GM23338 (cell line): ENCODE measurements at regions not wholly inside any gene's neighbourhood (a gene's known extent, or its start where the extent isn't known, plus 50 kb on each side); places are given as distances from the start of the nearest gene placed in this dataset.

ENCODE experiments used
- ATAC-seq: fragments of 200-7000 bp; cut with Tn5 transposase; 3 replicates; pipeline ENCODE4 v1.9.1; 2020
- DNase-seq: peaks from one replicate; pipeline ENCODE4 v3.0.0-alpha.2; 2015; ENCODE audit warnings: low spot score
- H2AFZ ChIP-seq: fragments of 200-600 bp; sonication (generic); 2 replicates; pipeline ENCODE4 v1.8.0; 2016; ENCODE audit warnings: antibody characterized with exemption, mild to moderate bottlenecking, moderate library complexity
- H3F3A ChIP-seq: fragments of 200-600 bp; sonication (generic); replicated peaks from 2 replicates; pipeline ENCODE4 v1.8.0; 2017; ENCODE audit warnings: antibody characterized with exemption, mixed run types, low read depth
- H3K27ac ChIP-seq: fragments of 200-600 bp; sonication (generic); 2 replicates; pipeline ENCODE4 v1.6.1; 2016; ENCODE audit warnings: low read depth
- H3K27me3 ChIP-seq: fragments of 200-600 bp; sonication (generic); 2 replicates; pipeline ENCODE4 v1.8.0; 2016; ENCODE audit warnings: mild to moderate bottlenecking, mixed run types, moderate library complexity; ENCODE audit not compliant: insufficient read depth
- H3K36me3 ChIP-seq: fragments of 200-600 bp; sonication (generic); 2 replicates; pipeline ENCODE4 v1.8.0; 2016; ENCODE audit warnings: mild to moderate bottlenecking; ENCODE audit not compliant: insufficient read depth
- H3K4me1 ChIP-seq: fragments of 200-600 bp; sonication (generic); 2 replicates; pipeline ENCODE4 v1.8.0; 2016; ENCODE audit warnings: mild to moderate bottlenecking, moderate library complexity; ENCODE audit not compliant: insufficient read depth
- H3K4me2 ChIP-seq: fragments of 200-600 bp; sonication (generic); 2 replicates; pipeline ENCODE4 v1.7.1; 2017; ENCODE audit warnings: mixed run types
- H3K4me3 ChIP-seq: fragments of 200-600 bp; sonication (generic); 2 replicates; pipeline ENCODE4 v1.6.1; 2016; ENCODE audit warnings: mixed run types
- H3K79me2 ChIP-seq: fragments of 200-600 bp; sonication (generic); replicated peaks from 2 replicates; pipeline ENCODE4 v1.8.0; 2017; ENCODE audit warnings: mild to moderate bottlenecking; ENCODE audit not compliant: insufficient read depth
- H3K9me2 ChIP-seq: fragments of 200-600 bp; sonication (generic); 2 replicates; pipeline ENCODE4 v1.8.0; 2017; ENCODE audit not compliant: insufficient read depth
- H4K20me1 ChIP-seq: fragments of 200-600 bp; sonication (generic); replicated peaks from 2 replicates; pipeline ENCODE4 v1.8.0; 2017; ENCODE audit warnings: mild to moderate bottlenecking; ENCODE audit not compliant: insufficient read depth
- H3K27ac Mint-ChIP-seq: 2 replicates; pipeline ENCODE4 v1.8.0; 2020; ENCODE audit warnings: inconsistent platforms, mild to moderate bottlenecking, moderate library complexity, mixed read lengths
- H3K27me3 Mint-ChIP-seq: 3 replicates; pipeline ENCODE4 v1.8.0; 2022; ENCODE audit warnings: low read depth, mild to moderate bottlenecking, moderate library complexity, mixed read lengths, inconsistent platforms; ENCODE audit not compliant: insufficient read depth, poor library complexity
- H3K36me3 Mint-ChIP-seq: 3 replicates; pipeline ENCODE4 v1.8.0; 2021; ENCODE audit warnings: low read depth, mild to moderate bottlenecking, inconsistent platforms, moderate library complexity, mixed read lengths
- H3K4me1 Mint-ChIP-seq: 3 replicates; pipeline ENCODE4 v1.8.0; 2020; ENCODE audit warnings: mild to moderate bottlenecking, inconsistent platforms, mixed read lengths
- H3K4me3 Mint-ChIP-seq: 3 replicates; pipeline ENCODE4 v1.8.0; 2021; ENCODE audit warnings: moderate library complexity, mild to moderate bottlenecking, inconsistent platforms, mixed read lengths
- H3K9me3 Mint-ChIP-seq: 3 replicates; pipeline ENCODE4 v1.8.0; 2020; ENCODE audit warnings: moderate library complexity, mild to moderate bottlenecking, inconsistent platforms, mixed read lengths
- CREB1 ChIP-seq: fragments of 250-450 bp; sonication (Bioruptor Pico); IDR thresholded peaks from 2 replicates; pipeline ENCODE4 v1.5.0; 2020; ENCODE audit warnings: low read depth, mild to moderate bottlenecking, moderate library complexity
- CTCF ChIP-seq, 2 experiments: fragments of 200-600 bp in 1 of 2; sonication (generic) in 1 of 2; conservative IDR thresholded peaks; 2 replicates each; pipeline versions ENCODE4 v1.5.1 to v1.6.1; 2016 to 2017; ENCODE audit warnings: antibody characterized with exemption in 2 of 2, low read depth in 2 of 2, mild to moderate bottlenecking in 2 of 2, moderate library complexity in 1 of 2
- ETS1 ChIP-seq: IDR thresholded peaks from 2 replicates; pipeline ENCODE4 v1.6.1; 2016; ENCODE audit warnings: antibody characterized with exemption
- EZH2 ChIP-seq: fragments of 200-600 bp; sonication (generic); IDR thresholded peaks from one replicate; pipeline ENCODE4 v1.8.0; 2017; ENCODE audit warnings: antibody characterized with exemption, mild to moderate bottlenecking, low read depth; ENCODE audit not compliant: unreplicated experiment
- NANOG ChIP-seq: IDR thresholded peaks from 2 replicates; pipeline ENCODE4 v1.6.1; 2016; ENCODE audit warnings: antibody characterized with exemption, borderline replicate concordance
- ZNF114 ChIP-seq: fragments of 250-450 bp; sonication (Bioruptor Pico); IDR thresholded peaks from 2 replicates; pipeline ENCODE4 v1.5.0; 2020; ENCODE audit warnings: mild to moderate bottlenecking, moderate library complexity
- ZNF331 ChIP-seq: fragments of 250-450 bp; sonication (Bioruptor Pico); IDR thresholded peaks from 2 replicates; pipeline ENCODE4 v1.5.0; 2020; ENCODE audit warnings: low read depth, mild to moderate bottlenecking, moderate library complexity

GRCh38 chr4:136865526-136865925 lies 666.8 kb downstream of the PCDH18 start (continued):
- TF ChIP-seq ZNF331 (CRISPR knock-in tag) (no peak), CTCF (conservative IDR thresholded peaks at IDR 0.05; ENCODE audit: low read depth in 2 of 2) (no peak)

- Histone ChIP-seq H2AFZ (no peak overlapping the region), H3K4me2 (no peak overlapping the region)
These were observed 667.6 kb downstream of the PCDH18 start for GRCh38 chr4:136864604-136865185.

GRCh38 chr4:136863756-136864155 lies 668.5 kb downstream of the PCDH18 start:
- Histone ChIP-seq H3K4me2 (no peak overlapping the region), H4K20me1 (no peaks in the 10 kb centered on the region), H2AFZ (no peak overlapping the region), H3K27me3 (no peaks in the 10 kb centered on the region), H3K36me3 (no peaks in the 10 kb centered on the region), H3K79me2 (no peaks in the 10 kb centered on the region), H3K4me1 (no peaks in the 10 kb centered on the region), H3F3A (no peaks in the 10 kb centered on the region), H3K27ac (no peak overlapping the region), H3K4me3 (no peak overlapping the region), H3K9me2 (no peaks in the 10 kb centered on the region)
- H3K36me3 Mint-ChIP-seq: no peaks in the 10 kb centered on the region
- ATAC-seq (peak; percentile 79), DNase-seq (peak; percentile 58)
- peak overlapping the region; percentile 63; the same call in 1 of the 2 replicates for H3K27ac Mint-ChIP-seq
- H3K27me3 Mint-ChIP-seq: no peaks in the 10 kb centered on the region
- peaks cover 8% of the 10 kb centered on the region for H3K4me1 Mint-ChIP-seq
- H3K4me3 Mint-ChIP-seq: no peak overlapping the region
- H3K9me3 Mint-ChIP-seq: no peaks in the 10 kb centered on the region
- TF ChIP-seq EZH2 (no peak), ETS1 (no peak), ZNF114 (CRISPR knock-in tag) (no peak), NANOG (peak; percentile 73), CREB1 (CRISPR knock-in tag) (no peak), CTCF (conservative IDR thresholded peaks at IDR 0.05; ENCODE audit: low read depth in 2 of 2) (peak in 1 of 2 experiments; percentile 25; a peak in 1 of 4 replicates), ZNF331 (CRISPR knock-in tag) (no peak)

More at GRCh38 chr4:136864604-136865185, 667.6 kb downstream of the PCDH18 start:
- H3K27me3 Mint-ChIP-seq: no peaks in the 10 kb centered on the region
- no peak overlapping the region for H3K4me3 Mint-ChIP-seq
- Histone ChIP-seq H3K79me2 (no peaks in the 10 kb centered on the region), H3K4me3 (no peak overlapping the region), H3K4me1 (no peaks in the 10 kb centered on the region), H3K36me3 (no peaks in the 10 kb centered on the region), H3K9me2 (no peaks in the 10 kb centered on the region), H4K20me1 (no peaks in the 10 kb centered on the region), H3K27me3 (no peaks in the 10 kb centered on the region), H3K27ac (no peak overlapping the region), H3F3A (no peaks in the 10 kb centered on the region)
- H3K9me3 Mint-ChIP-seq: no peaks in the 10 kb centered on the region
- ATAC-seq (peak; percentile 78), DNase-seq (peak; percentile 89)
- no peak overlapping the region for H3K27ac Mint-ChIP-seq
- no peaks in the 10 kb centered on the region for H3K36me3 Mint-ChIP-seq
- peaks cover 8% of the 10 kb centered on the region for H3K4me1 Mint-ChIP-seq
- TF ChIP-seq EZH2: no peak
- peak; percentile 85 to 97 for TF ChIP-seq CTCF (conservative IDR thresholded peaks at IDR 0.05; ENCODE audit: low read depth in 2 of 2)
